HepG2 (cell line): ENCODE measurements at regions not wholly inside any gene's neighbourhood (a gene's known extent, or its start where the extent isn't known, plus 50 kb on each side); places are given as distances from the start of the nearest gene placed in this dataset.

Experiments used
- ATAC-seq: fragments of 200-7000 bp; cut with Tn5 transposase; 3 replicates; pipeline ENCODE4 v1.9.1; 2020; ENCODE audit warnings: mild to moderate bottlenecking, moderate library complexity
- BruUV-seq: library from RNA; stranded (reverse); fragments of 400-500 nt; replicated peaks from 2 replicates; lab custom pipeline; 2021; lab: Mats Ljungman, UMichigan
- CTCF ChIA-PET: fragments of 300-600 bp; formaldehyde crosslinking; extraction: SDS; loops from one replicate; lab custom pipeline; 2021; ENCODE audit warnings: low total read pairs, inconsistent platforms, low intra/inter-chr PET ratio; lab: Yijun Ruan, JAX
- POLR2A ChIA-PET: fragments of 350-600 bp; sonication (Branson Sonifier 250); formaldehyde crosslinking; loops from one replicate; lab custom pipeline; 2020; ENCODE audit warnings: antibody characterized with exemption, inconsistent platforms; lab: Yijun Ruan, JAX
- DNase-seq: peaks from one replicate; pipeline ENCODE4 v3.0.0-alpha.2; 2015; ENCODE audit warnings: low spot score
- FAIRE-seq: peaks from 3 replicates; lab custom pipeline; 2011; peaks lifted over from hg19 to GRCh38; lab: Jason Lieb, UNC
- H2AFZ ChIP-seq: one replicate; pipeline ENCODE4 v1.6.1; 2011; ENCODE audit warnings: low read length, inconsistent platforms
- H3K27ac ChIP-seq: fragments of 300-600 bp; 3 replicates; pipeline ENCODE4 v1.8.0; 2011; ENCODE audit warnings: mixed run types, mild to moderate bottlenecking, mixed read lengths, low read length, inconsistent platforms; ENCODE audit not compliant: insufficient read depth; ENCODE audit errors: extremely low read length
- H3K27me3 ChIP-seq, 2 experiments: fragments of 200-600 bp in 1 of 2; 2 replicates in 1 of 2; 3 replicates in 1 of 2; pipeline versions ENCODE4 v1.6.0 to v1.8.0; 2011; ENCODE audit warnings: low read length in 2 of 2, mild to moderate bottlenecking in 2 of 2, moderate library complexity in 2 of 2, inconsistent platforms in 1 of 2; ENCODE audit not compliant: insufficient read depth in 2 of 2, control insufficient read depth in 1 of 2
- H3K36me3 ChIP-seq, 2 experiments: fragments of 200-600 bp in 1 of 2; replicated peaks in 1 of 2; 2 replicates in 1 of 2; 3 replicates in 1 of 2; pipeline versions ENCODE4 v1.5.1 to v1.8.0; 2011; ENCODE audit warnings: low read length in 2 of 2, inconsistent platforms in 1 of 2; ENCODE audit not compliant: insufficient read depth in 2 of 2, control insufficient read depth in 1 of 2
- H3K4me1 ChIP-seq: 2 replicates; pipeline ENCODE4 v1.5.1; 2012; ENCODE audit warnings: low read length, inconsistent platforms; ENCODE audit not compliant: insufficient read depth
- H3K4me2 ChIP-seq: 2 replicates; pipeline ENCODE4 v1.6.0; 2011; ENCODE audit warnings: low read depth, low read length, inconsistent platforms
- H3K4me3 ChIP-seq, 3 experiments: fragments of 200-600 bp in 1 of 3; sonication (generic), shearing (Covaris generic) in 1 of 3; replicated peaks in 1 of 3; 2 replicates each; pipeline ENCODE4 v1.5.1; 2011 to 2016; ENCODE audit warnings: low read length in 3 of 3, inconsistent platforms in 2 of 3, low read depth in 2 of 3, mild to moderate bottlenecking in 2 of 3, control low read depth in 1 of 3, mixed read lengths in 1 of 3; ENCODE audit not compliant: insufficient read depth in 1 of 3
- H3K79me2 ChIP-seq: one replicate; pipeline ENCODE4 v1.6.1; 2011; ENCODE audit warnings: low read length, inconsistent platforms; ENCODE audit not compliant: insufficient read depth
- H3K9ac ChIP-seq: 2 replicates; pipeline ENCODE4 v1.6.0; 2011; ENCODE audit warnings: mild to moderate bottlenecking, low read depth, low read length, inconsistent platforms; ENCODE audit not compliant: insufficient read depth
- H3K9me3 ChIP-seq: 2 replicates; pipeline ENCODE4 v1.5.1; 2012; ENCODE audit warnings: mild to moderate bottlenecking, low read length
- H4K20me1 ChIP-seq: 2 replicates; pipeline ENCODE4 v1.6.0; 2011; ENCODE audit warnings: inconsistent platforms, mild to moderate bottlenecking, low read length, moderate library complexity; ENCODE audit not compliant: insufficient read depth
- DPF2 ChIP-seq: sonication (generic); formaldehyde crosslinking; IDR thresholded peaks from 2 replicates; pipeline ENCODE4 v1.4.0; 2020; ENCODE audit warnings: mild to moderate bottlenecking, low read depth, missing genetic modification reagents, borderline replicate concordance
- FOXA3 ChIP-seq: IDR thresholded peaks from 2 replicates; pipeline ENCODE4 v1.6.1; 2016; ENCODE audit warnings: missing genetic modification reagents, missing compliant biosample characterization
- FOXK2 ChIP-seq: fragments of 450-650 bp; IDR thresholded peaks from 2 replicates; pipeline ENCODE4 v1.6.1; 2016
- KDM1A ChIP-seq: IDR thresholded peaks from 2 replicates; pipeline ENCODE4 v1.6.1; 2016; ENCODE audit warnings: missing compliant biosample characterization
- MAFF ChIP-seq: IDR thresholded peaks from 2 replicates; pipeline ENCODE4 v1.6.1; 2011; ENCODE audit warnings: low read depth, low read length, improper control_type of control experiment
- MXD3 ChIP-seq: IDR thresholded peaks from 2 replicates; pipeline ENCODE4 v1.6.1; 2016; ENCODE audit warnings: mild to moderate bottlenecking, missing biosample characterization, missing genetic modification reagents
- POLR2A ChIP-seq, 2 experiments: IDR thresholded peaks; 2 replicates each; pipeline ENCODE4 v1.6.1; 2011; ENCODE audit warnings: low read depth in 2 of 2, low read length in 2 of 2, mild to moderate bottlenecking in 1 of 2, moderate library complexity in 1 of 2; ENCODE audit not compliant: insufficient read depth in 1 of 2
- RNF2 ChIP-seq: fragments of 450-650 bp; conservative IDR thresholded peaks from 2 replicates; pipeline ENCODE4 v1.6.1; 2016; ENCODE audit warnings: low read depth
- SIN3B ChIP-seq: fragments of 150-350 bp; IDR thresholded peaks from 2 replicates; pipeline ENCODE4 v1.6.1; 2014; ENCODE audit warnings: low read length
- TCF12 ChIP-seq, 2 experiments: fragments of 450-650 bp in 1 of 2; sonication (generic) in 1 of 2; formaldehyde crosslinking in 1 of 2; IDR thresholded peaks; 2 replicates each; pipeline versions ENCODE4 v1.6.1 to v1.8.0; 2017 to 2022; ENCODE audit warnings: antibody characterized with exemption in 1 of 2, mild to moderate bottlenecking in 1 of 2, missing genetic modification reagents in 1 of 2, moderate library complexity in 1 of 2
- ZNF598 ChIP-seq: sonication (generic); formaldehyde crosslinking; IDR thresholded peaks from 2 replicates; pipeline ENCODE4 v1.5.1; 2020; ENCODE audit warnings: mild to moderate bottlenecking, missing genetic modification reagents, borderline replicate concordance
- ZNF709 ChIP-seq: sonication (generic); formaldehyde crosslinking; IDR thresholded peaks from 2 replicates; pipeline ENCODE4 v1.5.0; 2020; ENCODE audit warnings: mild to moderate bottlenecking, missing genetic modification reagents
- ZSCAN30 ChIP-seq: sonication (generic); formaldehyde crosslinking; IDR thresholded peaks from 2 replicates; pipeline ENCODE4 v1.5.0; 2020; ENCODE audit warnings: mild to moderate bottlenecking, missing genetic modification reagents
- in situ Hi-C: cut with HindIII; loops from 2 replicates; pipeline ENCODE4 v1.10.0; 2017; ENCODE audit warnings: low pct_unique_long_range_greater_than_20kb; ENCODE audit not compliant: extremely low pct_ligation_motif_present
- intact Hi-C: fragments of 100-400 bp; cut with micrococcal nuclease; formaldehyde crosslinking; loops from one replicate; pipeline ENCODE4 v1.10.0; 2022; ENCODE audit not compliant: unreplicated experiment
- TF ChIP-seq, protein P1 (sequence below): sonication (generic); formaldehyde crosslinking; IDR thresholded peaks from 2 replicates; pipeline ENCODE4 v1.4.0; 2020; ENCODE audit warnings: low read depth, missing genetic modification reagents
- TF ChIP-seq, protein P2 (sequence below): IDR thresholded peaks from 2 replicates; pipeline ENCODE4 v1.6.1; 2012; ENCODE audit warnings: low read depth, low read length, improper control_type of control experiment
- TF ChIP-seq, protein P3 (sequence below): sonication (generic); formaldehyde crosslinking; IDR thresholded peaks from 2 replicates; pipeline ENCODE4 v1.4.0; 2020; ENCODE audit warnings: mild to moderate bottlenecking, low read depth, missing genetic modification reagents
- TF ChIP-seq, protein P4 (sequence below): sonication (generic); formaldehyde crosslinking; IDR thresholded peaks from 2 replicates; pipeline ENCODE4 v1.8.0; 2022; ENCODE audit warnings: missing genetic modification reagents, low read depth, mild to moderate bottlenecking, borderline replicate concordance

- H2AFZ ChIP-seq: no peak overlapping the region
- POLR2A ChIA-PET: no interaction called here
- H3K9ac ChIP-seq: no peak overlapping the region
- DNase-seq (no peak), ATAC-seq (no peak), FAIRE-seq (no peak)
- in situ Hi-C loops (no loop called here), intact Hi-C loops (no loop called here)
- no peaks in the 10 kb centered on the region for H3K79me2 ChIP-seq
- no peaks in the 10 kb centered on the region for H3K4me1 ChIP-seq
- no peaks in the 10 kb centered on the region for H3K36me3 ChIP-seq
- CTCF ChIA-PET: no interaction called here
- H3K27me3 ChIP-seq: no peaks in the 10 kb centered on the region
- H3K27ac ChIP-seq: no peak overlapping the region
- no TSS peak for BruUV-seq
- TF ChIP-seq ZNF709 (CRISPR knock-in tag) (no peak), ZNF598 (no peak), KDM1A (CRISPR knock-in tag) (no peak), RNF2 (no peak), SIN3B (no peak), FOXK2 (no peak), TCF12 (IDR thresholded peaks at IDR 0.05) (no peak), TCF12 (CRISPR knock-in tag; IDR thresholded peaks at IDR 0.05) (no peak), FOXA3 (CRISPR knock-in tag) (no peak), POLR2A (IDR thresholded peaks at IDR 0.05; ENCODE audit: insufficient read depth in 1 of 2, low read depth in 2 of 2, low read length in 2 of 2) (no peak), MXD3 (CRISPR knock-in tag) (no peak), ZSCAN30 (CRISPR knock-in tag) (no peak), MAFF (no peak), DPF2 (CRISPR knock-in tag) (no peak)
- TF ChIP-seq, protein P1, sequence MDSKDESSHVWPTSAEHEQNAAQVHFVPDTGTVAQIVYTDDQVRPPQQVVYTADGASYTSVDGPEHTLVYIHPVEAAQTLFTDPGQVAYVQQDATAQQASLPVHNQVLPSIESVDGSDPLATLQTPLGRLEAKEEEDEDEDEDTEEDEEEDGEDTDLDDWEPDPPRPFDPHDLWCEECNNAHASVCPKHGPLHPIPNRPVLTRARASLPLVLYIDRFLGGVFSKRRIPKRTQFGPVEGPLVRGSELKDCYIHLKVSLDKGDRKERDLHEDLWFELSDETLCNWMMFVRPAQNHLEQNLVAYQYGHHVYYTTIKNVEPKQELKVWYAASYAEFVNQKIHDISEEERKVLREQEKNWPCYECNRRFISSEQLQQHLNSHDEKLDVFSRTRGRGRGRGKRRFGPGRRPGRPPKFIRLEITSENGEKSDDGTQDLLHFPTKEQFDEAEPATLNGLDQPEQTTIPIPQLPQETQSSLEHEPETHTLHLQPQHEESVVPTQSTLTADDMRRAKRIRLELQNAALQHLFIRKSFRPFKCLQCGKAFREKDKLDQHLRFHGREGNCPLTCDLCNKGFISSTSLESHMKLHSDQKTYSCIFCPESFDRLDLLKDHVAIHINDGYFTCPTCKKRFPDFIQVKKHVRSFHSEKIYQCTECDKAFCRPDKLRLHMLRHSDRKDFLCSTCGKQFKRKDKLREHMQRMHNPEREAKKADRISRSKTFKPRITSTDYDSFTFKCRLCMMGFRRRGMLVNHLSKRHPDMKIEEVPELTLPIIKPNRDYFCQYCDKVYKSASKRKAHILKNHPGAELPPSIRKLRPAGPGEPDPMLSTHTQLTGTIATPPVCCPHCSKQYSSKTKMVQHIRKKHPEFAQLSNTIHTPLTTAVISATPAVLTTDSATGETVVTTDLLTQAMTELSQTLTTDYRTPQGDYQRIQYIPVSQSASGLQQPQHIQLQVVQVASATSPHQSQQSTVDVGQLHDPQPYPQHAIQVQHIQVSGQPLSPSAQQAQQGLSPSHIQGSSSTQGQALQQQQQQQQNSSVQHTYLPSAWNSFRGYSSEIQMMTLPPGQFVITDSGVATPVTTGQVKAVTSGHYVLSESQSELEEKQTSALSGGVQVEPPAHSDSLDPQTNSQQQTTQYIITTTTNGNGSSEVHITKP (CRISPR knock-in tag): no peak
- TF ChIP-seq, protein P2, sequence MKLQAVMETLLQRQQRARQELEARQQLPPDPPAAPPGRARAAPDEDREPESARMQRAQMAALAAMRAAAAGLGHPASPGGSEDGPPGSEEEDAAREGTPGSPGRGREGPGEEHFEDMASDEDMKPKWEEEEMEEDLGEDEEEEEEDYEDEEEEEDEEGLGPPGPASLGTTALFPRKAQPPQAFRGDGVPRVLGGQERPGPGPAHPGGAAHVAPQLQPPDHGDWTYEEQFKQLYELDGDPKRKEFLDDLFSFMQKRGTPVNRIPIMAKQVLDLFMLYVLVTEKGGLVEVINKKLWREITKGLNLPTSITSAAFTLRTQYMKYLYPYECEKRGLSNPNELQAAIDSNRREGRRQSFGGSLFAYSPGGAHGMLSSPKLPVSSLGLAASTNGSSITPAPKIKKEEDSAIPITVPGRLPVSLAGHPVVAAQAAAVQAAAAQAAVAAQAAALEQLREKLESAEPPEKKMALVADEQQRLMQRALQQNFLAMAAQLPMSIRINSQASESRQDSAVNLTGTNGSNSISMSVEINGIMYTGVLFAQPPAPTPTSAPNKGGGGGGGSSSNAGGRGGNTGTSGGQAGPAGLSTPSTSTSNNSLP: no peak
- TF ChIP-seq, protein P3, sequence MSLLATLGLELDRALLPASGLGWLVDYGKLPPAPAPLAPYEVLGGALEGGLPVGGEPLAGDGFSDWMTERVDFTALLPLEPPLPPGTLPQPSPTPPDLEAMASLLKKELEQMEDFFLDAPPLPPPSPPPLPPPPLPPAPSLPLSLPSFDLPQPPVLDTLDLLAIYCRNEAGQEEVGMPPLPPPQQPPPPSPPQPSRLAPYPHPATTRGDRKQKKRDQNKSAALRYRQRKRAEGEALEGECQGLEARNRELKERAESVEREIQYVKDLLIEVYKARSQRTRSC (CRISPR knock-in tag): no peak
- TF ChIP-seq, protein P4, sequence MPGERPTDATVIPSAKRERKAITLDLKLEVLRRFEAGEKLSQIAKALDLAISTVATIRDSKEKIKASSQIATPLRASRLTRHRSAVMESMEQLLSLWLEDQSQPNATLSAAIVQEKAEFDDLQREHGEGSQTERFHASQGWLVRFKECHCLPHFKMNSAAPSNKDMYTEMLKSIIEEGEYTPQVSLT (CRISPR knock-in tag): no peak
- H4K20me1 ChIP-seq: no peaks in the 10 kb centered on the region
- H3K4me2 ChIP-seq: no peak overlapping the region
- H3K9me3 ChIP-seq: no peaks in the 10 kb centered on the region
- no peak overlapping the region for H3K4me3 ChIP-seq
Measured at GRCh38 chr6:54654381-54654780, 192.2 kb upstream of the FAM83B start.
